ENCODE measurements at regions not wholly inside any gene's neighbourhood (a gene's known extent, or its start where the extent isn't known, plus 50 kb on each side); places are given as distances from the start of the nearest gene placed in this dataset.
"Not testable (repeated sequence)": the region's sequence is repeated elsewhere in the genome, so short reads cannot be mapped to it uniquely, and the experiment has no call there.

DNA sequence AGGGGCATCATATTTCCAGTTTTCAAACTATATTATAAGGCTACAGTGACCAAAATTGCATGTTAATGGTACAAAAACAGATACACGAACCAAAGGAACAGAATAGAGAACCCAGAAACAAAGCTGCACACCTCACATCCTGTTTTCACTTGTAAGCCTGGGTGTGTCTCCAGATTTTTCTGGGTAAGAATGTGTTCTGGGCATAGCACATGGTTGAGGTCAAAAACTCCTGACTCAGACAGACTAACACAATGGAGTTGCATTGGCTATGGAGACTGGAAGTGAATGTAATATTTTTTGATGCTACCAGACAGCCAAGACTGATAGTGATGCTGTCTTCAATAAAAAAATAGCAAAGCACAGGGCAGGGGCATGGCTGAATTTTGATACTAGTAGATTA lies 1175.2 kb downstream of the NXPH1 start:
- H3K4me1 ChIP-seq (ENCODE audit: insufficient read depth, low read length): no peaks in the 10 kb centered on the region
- H2AFZ ChIP-seq (ENCODE audit: low read depth, low read length): no peak overlapping the region
- H3K36me3 ChIP-seq (ENCODE audit: insufficient read depth, low read length): no peaks in the 10 kb centered on the region
- TF ChIP-seq, protein P1, sequence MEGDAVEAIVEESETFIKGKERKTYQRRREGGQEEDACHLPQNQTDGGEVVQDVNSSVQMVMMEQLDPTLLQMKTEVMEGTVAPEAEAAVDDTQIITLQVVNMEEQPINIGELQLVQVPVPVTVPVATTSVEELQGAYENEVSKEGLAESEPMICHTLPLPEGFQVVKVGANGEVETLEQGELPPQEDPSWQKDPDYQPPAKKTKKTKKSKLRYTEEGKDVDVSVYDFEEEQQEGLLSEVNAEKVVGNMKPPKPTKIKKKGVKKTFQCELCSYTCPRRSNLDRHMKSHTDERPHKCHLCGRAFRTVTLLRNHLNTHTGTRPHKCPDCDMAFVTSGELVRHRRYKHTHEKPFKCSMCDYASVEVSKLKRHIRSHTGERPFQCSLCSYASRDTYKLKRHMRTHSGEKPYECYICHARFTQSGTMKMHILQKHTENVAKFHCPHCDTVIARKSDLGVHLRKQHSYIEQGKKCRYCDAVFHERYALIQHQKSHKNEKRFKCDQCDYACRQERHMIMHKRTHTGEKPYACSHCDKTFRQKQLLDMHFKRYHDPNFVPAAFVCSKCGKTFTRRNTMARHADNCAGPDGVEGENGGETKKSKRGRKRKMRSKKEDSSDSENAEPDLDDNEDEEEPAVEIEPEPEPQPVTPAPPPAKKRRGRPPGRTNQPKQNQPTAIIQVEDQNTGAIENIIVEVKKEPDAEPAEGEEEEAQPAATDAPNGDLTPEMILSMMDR (IDR thresholded peaks at IDR 0.05; ENCODE audit: insufficient read depth, low read depth, low read length): no peak
- TF ChIP-seq EZH2 (IDR thresholded peaks at IDR 0.05; ENCODE audit: insufficient read depth, low read length): no peak
- H3K9ac ChIP-seq (ENCODE audit: low read length): no peak overlapping the region
- Mint-ChIP-seq H3K27me3 (ENCODE audit: low read depth, unreplicated experiment) (no peaks in the 10 kb centered on the region), H3K36me3 (ENCODE audit: low read depth, unreplicated experiment) (no peaks in the 10 kb centered on the region), H3K4me3 (ENCODE audit: unreplicated experiment) (no peak overlapping the region), H3K4me1 (ENCODE audit: low read depth, unreplicated experiment) (peaks cover 6% of the 10 kb centered on the region), H3K27ac (ENCODE audit: unreplicated experiment) (peak overlapping the region; percentile 38), H3K9me3 (ENCODE audit: unreplicated experiment) (no peaks in the 10 kb centered on the region)
- DNase-seq (ENCODE audit: low read depth) (peak; percentile 0), FAIRE-seq (no peak)
- H4K20me1 ChIP-seq (ENCODE audit: insufficient read depth, low read length): no peaks in the 10 kb centered on the region
- no peaks in the 10 kb centered on the region for H3K27me3 ChIP-seq (ENCODE audit: insufficient read depth, low read length)
- H3K4me3 ChIP-seq (ENCODE audit: insufficient read depth, low read depth, low read length): no peak overlapping the region
- H3K4me2 ChIP-seq (ENCODE audit: low read length): no peak overlapping the region
- H3K27ac ChIP-seq (ENCODE audit: low read depth, low read length): no peak overlapping the region
- no peaks in the 10 kb centered on the region for H3K9me3 ChIP-seq (ENCODE audit: insufficient read depth, low read depth, low read length)
- no peaks in the 10 kb centered on the region for H3K79me2 ChIP-seq (ENCODE audit: insufficient read depth, low read length)

DNA sequence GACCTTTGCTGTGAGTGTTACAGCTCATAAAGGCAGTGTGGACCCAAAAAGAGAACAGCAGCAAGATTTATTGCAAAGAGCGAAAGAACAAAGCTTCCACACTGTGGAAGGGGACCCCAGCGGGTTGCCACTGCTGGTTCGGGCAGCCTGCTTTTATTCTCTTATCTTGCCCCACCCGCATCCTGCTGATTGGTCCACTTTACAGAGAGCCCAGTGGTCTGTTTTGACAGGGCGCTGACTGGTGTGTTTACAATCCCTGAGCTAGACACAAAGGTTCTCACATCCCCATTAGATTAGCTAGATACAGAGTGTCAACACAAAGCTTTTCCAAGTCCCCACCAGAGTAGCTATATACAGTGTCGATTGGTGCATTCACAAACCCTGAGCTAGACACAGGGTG lies 1187.5 kb downstream of the NXPH1 start:
- not testable (repeated sequence) for H3K4me1 Mint-ChIP-seq (ENCODE audit: low read depth, unreplicated experiment); H3K27ac Mint-ChIP-seq (ENCODE audit: unreplicated experiment); H2AFZ ChIP-seq (ENCODE audit: low read depth, low read length); H4K20me1 ChIP-seq (ENCODE audit: insufficient read depth, low read length); H3K9ac ChIP-seq (ENCODE audit: low read length); FAIRE-seq; H3K9me3 ChIP-seq (ENCODE audit: insufficient read depth, low read depth, low read length); H3K9me3 Mint-ChIP-seq (ENCODE audit: unreplicated experiment); H3K36me3 Mint-ChIP-seq (ENCODE audit: low read depth, unreplicated experiment); DNase-seq (ENCODE audit: low read depth); H3K4me3 ChIP-seq (ENCODE audit: insufficient read depth, low read depth, low read length); H3K27ac ChIP-seq (ENCODE audit: low read depth, low read length); H3K79me2 ChIP-seq (ENCODE audit: insufficient read depth, low read length); H3K4me2 ChIP-seq (ENCODE audit: low read length); H3K27me3 Mint-ChIP-seq (ENCODE audit: low read depth, unreplicated experiment); H3K36me3 ChIP-seq (ENCODE audit: insufficient read depth, low read length); H3K27me3 ChIP-seq (ENCODE audit: insufficient read depth, low read length); H3K4me1 ChIP-seq (ENCODE audit: insufficient read depth, low read length); H3K4me3 Mint-ChIP-seq (ENCODE audit: unreplicated experiment)

DNA sequence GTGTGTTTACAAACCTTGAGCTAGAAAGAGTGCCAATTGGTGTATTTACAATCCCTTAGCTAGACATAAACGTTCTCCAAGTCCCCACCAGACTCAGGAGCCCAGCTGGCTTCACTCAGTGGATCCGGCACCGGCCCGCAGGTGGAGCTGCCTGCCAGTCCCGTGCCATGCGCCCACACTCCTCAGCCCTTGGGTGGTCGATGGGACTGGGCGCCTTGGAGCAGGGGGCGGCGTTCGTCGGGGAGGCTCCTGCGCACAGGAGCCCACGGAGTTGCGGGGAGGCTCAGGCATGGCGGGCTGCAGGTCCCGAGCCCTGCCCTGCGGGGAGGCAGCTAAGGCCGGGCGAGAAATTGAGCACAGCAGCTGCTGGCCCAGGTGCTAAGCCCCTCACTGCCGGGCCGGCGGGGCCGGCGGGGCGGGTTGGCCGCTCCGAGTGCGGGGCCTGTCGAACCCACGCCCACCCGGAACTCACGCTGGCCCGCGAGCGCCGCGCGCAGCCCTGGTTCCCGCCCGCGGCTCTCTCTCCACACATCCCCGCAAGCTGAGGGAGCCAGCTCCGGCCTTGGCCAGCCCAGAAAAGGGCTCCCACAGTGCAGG lies 1188.0 kb downstream of the NXPH1 start:
- H3K36me3 ChIP-seq (ENCODE audit: insufficient read depth, low read length); H4K20me1 ChIP-seq (ENCODE audit: insufficient read depth, low read length); H3K9me3 ChIP-seq (ENCODE audit: insufficient read depth, low read depth, low read length); H3K79me2 ChIP-seq (ENCODE audit: insufficient read depth, low read length); FAIRE-seq; H3K4me3 ChIP-seq (ENCODE audit: insufficient read depth, low read depth, low read length); H2AFZ ChIP-seq (ENCODE audit: low read depth, low read length); H3K4me1 Mint-ChIP-seq (ENCODE audit: low read depth, unreplicated experiment); H3K36me3 Mint-ChIP-seq (ENCODE audit: low read depth, unreplicated experiment); H3K4me2 ChIP-seq (ENCODE audit: low read length); H3K27me3 ChIP-seq (ENCODE audit: insufficient read depth, low read length); H3K27me3 Mint-ChIP-seq (ENCODE audit: low read depth, unreplicated experiment); H3K27ac Mint-ChIP-seq (ENCODE audit: unreplicated experiment); DNase-seq (ENCODE audit: low read depth); H3K9me3 Mint-ChIP-seq (ENCODE audit: unreplicated experiment); H3K9ac ChIP-seq (ENCODE audit: low read length); H3K4me1 ChIP-seq (ENCODE audit: insufficient read depth, low read length); H3K27ac ChIP-seq (ENCODE audit: low read depth, low read length): not testable (repeated sequence)
- peak overlapping the region; percentile 12 for H3K4me3 Mint-ChIP-seq (ENCODE audit: unreplicated experiment)

All from astrocyte (in vitro differentiated cells and primary cell).